ENCODE measurements at regions not wholly inside any gene's neighbourhood (a gene's known extent, or its start where the extent isn't known, plus 50 kb on each side); places are given as distances from the start of the nearest gene placed in this dataset.

DNA sequence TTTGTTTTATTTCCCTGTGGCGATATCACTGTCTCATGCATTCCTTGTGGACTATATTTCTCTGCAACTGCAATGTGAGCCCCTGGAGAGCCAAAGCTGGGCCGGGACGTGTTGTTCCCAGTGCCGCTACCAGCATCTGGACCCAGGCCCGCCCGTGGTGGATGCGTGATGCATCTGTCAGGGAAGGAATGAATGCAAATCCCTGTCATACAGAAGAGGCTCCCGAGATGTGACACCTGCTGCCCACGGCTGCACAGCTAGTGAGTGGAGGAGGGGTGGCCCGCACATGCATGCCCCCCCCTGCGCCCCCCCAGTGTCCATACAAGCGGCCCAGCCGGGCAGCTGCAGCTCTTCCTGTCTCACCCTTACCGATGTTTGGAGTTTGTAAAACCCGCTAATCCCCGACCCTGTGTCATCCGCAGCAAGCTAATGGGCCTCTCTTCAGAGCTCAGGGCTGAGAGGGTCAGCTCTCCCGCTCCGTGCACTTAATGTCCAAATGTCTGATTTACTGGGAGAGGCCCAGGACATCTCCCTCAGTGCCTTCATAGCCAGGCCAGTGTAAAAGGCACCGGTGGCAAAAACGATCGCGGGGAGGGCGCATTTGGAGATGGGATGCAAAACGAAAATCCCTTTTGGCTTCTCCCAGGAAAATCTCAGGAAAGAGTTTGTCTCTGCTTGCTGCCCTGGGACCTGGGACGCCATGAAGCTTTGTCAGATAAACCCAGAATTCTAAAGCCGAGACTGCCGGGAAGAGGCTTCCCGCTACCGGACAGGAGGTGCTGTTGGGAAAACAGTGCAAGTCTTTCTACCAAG, 91.8 kb downstream of the FOXL1 start:
- TF ChIP-seq GATA1 (IDR thresholded peaks at IDR 0.05; ENCODE audit: low read depth, low read length) (no peak), POLR2A (IDR thresholded peaks at IDR 0.05; ENCODE audit: low read length) (no peak)

DNA sequence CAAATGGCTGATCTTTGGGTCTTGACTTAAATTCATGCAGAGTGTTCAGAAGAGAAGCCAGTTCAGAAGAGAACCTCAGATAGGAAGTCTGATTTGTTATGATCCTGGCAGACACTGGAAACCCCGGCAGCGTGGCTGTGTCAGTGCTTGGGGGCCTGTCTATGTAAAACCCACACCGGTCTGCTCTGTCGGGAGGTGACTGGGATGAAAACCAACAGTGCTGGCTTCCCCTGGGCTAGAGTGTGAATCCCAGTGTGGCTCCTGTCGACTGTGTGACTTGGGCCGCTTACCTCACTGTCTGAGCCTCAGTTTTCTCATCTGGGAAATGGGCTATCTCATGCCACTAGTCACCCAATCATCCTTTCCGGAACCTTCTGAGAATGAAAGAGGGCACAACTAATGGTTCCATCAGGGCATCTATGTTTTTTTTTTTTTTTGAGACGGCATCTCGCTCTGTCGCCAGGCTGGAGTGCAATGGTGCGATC, 92.4 kb downstream of the FOXL1 start:
- DNase-seq = no peak
- TF ChIP-seq GATA1 (IDR thresholded peaks at IDR 0.05; ENCODE audit: low read depth, low read length) (no peak), POLR2A (IDR thresholded peaks at IDR 0.05; ENCODE audit: low read length) (no peak)

More for the DNA sequence above, 91.8 kb downstream of the FOXL1 start:
- no peak for DNase-seq

- DNase-seq = no peak
- no peak for TF ChIP-seq POLR2A (IDR thresholded peaks at IDR 0.05; ENCODE audit: low read length)
- no peak for TF ChIP-seq GATA1 (IDR thresholded peaks at IDR 0.05; ENCODE audit: low read depth, low read length)
Measured at GRCh38 chr16:86671486-86672178, 93.3 kb downstream of the FOXL1 start.

DNA sequence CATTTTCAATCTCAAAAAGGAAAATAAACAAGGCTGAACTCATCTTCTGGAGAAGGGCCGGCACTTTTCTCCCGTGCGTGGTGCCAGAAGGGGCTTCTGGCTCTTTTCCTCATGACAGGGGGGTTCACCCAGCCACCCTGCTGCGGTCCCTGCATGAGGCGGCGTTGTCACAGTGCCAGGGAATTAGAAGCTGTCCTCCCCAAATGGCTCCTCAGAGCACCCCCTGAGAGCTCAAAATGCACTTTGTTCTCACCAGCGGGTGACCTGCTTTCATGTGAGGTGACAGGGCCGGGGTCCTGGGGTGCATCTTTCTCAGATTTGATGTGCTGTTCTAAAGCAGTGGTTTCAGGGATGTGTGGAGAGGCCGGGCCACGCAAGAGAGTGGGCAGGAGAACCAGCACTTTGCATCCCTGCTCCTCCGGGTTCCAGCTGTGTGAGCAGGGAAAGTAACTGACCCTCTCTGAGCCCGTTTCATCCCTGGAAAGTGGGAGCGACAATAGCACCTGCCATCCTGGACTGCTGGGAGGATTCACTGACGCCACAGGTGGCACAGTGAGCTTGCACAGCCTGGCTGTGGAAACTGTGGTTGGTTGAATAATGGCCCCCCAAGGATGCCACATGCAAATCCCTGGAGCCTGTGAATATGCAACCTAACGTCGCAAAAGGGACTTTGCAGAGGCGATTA, 94.0 kb downstream of the FOXL1 start:
- no peak for DNase-seq
- no peak for TF ChIP-seq GATA1 (IDR thresholded peaks at IDR 0.05; ENCODE audit: low read depth, low read length)
- TF ChIP-seq POLR2A (IDR thresholded peaks at IDR 0.05; ENCODE audit: low read length) = no peak

- DNase-seq = no peak
- TF ChIP-seq POLR2A (IDR thresholded peaks at IDR 0.05; ENCODE audit: low read length) = no peak
- TF ChIP-seq GATA1 (IDR thresholded peaks at IDR 0.05; ENCODE audit: low read depth, low read length) = no peak
Measured at GRCh38 chr16:86673090-86673955, 95.0 kb downstream of the FOXL1 start.

DNA sequence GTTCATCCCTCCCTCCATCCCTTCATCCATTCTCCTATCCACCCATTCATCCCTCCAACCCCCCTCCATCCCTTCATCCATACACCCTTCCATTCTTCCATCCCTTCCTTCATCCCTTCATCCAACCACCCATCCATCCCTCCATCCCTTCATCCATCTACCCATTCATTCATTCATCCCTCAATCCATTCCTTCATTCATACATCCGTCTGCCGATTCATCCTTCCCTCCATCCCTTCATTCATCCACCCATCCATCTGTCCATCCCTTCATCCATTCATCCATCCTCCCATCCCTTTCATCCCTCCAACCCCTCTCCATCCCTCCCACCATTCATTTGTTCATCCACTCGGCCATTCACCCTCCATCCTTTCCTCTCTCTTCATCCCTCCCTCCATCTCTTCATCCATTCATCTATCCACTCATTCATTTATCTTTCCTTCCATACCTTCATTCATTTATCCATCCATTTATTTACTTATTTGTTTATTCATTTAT, 95.7 kb downstream of the FOXL1 start:
- TF ChIP-seq GATA1 (IDR thresholded peaks at IDR 0.05; ENCODE audit: low read depth, low read length) (no peak), POLR2A (IDR thresholded peaks at IDR 0.05; ENCODE audit: low read length) (no peak)
- DNase-seq = no peak

DNA sequence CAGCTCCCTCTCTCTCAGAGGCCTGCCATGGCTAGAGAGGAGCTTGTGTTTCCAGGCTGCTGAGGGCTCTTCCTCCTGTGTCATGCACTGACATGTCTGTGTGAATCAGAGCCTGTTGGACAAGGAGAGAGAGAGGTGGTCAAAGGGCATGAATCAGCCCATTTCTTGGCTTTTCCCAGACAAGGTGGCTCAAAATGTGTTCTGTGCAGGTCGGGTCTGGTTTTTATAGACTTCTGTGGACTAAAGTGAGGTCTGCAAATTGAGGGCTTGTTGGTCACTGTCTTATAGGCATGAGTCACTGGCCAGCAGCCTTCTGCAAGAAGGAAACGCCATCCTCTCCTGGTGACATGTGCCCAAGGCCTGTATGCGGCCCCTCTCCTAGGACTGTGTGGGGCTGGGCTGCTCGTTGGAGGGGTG, 97.9 kb downstream of the FOXL1 start:
- no peak for DNase-seq
- no peak for TF ChIP-seq POLR2A (IDR thresholded peaks at IDR 0.05; ENCODE audit: low read length)
- no peak for TF ChIP-seq GATA1 (IDR thresholded peaks at IDR 0.05; ENCODE audit: low read depth, low read length)

- DNase-seq = no peak
- TF ChIP-seq GATA1 (IDR thresholded peaks at IDR 0.05; ENCODE audit: low read depth, low read length) = no peak
- no peak for TF ChIP-seq POLR2A (IDR thresholded peaks at IDR 0.05; ENCODE audit: low read length)
Measured at GRCh38 chr16:86679490-86679889, 101.1 kb downstream of the FOXL1 start.

- TF ChIP-seq GATA1 (IDR thresholded peaks at IDR 0.05; ENCODE audit: low read depth, low read length) (no peak), POLR2A (IDR thresholded peaks at IDR 0.05; ENCODE audit: low read length) (no peak)
- no peak for DNase-seq
Measured at GRCh38 chr16:86680162-86680561, 101.8 kb downstream of the FOXL1 start.

GRCh38 chr16:86680661-86681030, 102.3 kb downstream of the FOXL1 start:
- TF ChIP-seq GATA1 (IDR thresholded peaks at IDR 0.05; ENCODE audit: low read depth, low read length) (no peak), POLR2A (IDR thresholded peaks at IDR 0.05; ENCODE audit: low read length) (no peak)
- no peak for DNase-seq

DNA sequence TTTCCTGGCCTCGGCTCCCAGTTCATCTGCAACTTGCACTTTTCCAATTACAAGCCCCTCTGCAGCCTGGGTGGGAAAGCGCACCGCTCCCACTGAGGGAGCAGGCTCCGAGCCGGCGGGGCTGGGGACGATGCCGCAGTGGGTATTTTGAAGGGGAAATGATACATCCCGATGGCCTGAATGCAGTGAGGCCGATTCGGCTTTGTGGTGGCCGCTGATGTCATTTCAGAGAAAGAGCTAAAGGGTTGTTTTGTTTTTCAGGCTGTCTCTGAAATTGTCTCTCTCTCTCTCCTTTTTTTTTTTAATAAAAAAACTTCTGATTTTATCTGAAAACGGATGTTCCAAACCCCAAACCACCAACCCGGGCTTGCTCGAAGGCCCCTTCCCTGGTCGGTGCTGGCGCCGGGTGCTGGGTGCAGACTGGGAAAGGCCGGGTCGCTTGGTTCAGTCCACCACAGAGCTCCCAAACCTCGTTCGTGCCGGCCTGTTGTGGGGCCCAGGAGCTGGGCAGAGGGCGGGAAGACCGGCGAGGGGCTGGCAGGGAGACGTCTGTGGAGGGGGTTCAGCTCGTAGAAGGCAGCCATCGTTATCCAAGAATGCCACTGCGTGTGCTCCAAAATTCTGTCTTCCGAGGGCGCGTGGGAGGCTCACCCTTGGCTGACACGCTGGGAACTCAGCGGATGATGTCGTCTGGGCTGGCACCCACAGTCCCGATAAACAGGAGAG, 102.8 kb downstream of the FOXL1 start:
- TF ChIP-seq GATA1 (IDR thresholded peaks at IDR 0.05; ENCODE audit: low read depth, low read length) = no peak
- TF ChIP-seq POLR2A (IDR thresholded peaks at IDR 0.05; ENCODE audit: low read length) = no peak
- no peak for DNase-seq

DNA sequence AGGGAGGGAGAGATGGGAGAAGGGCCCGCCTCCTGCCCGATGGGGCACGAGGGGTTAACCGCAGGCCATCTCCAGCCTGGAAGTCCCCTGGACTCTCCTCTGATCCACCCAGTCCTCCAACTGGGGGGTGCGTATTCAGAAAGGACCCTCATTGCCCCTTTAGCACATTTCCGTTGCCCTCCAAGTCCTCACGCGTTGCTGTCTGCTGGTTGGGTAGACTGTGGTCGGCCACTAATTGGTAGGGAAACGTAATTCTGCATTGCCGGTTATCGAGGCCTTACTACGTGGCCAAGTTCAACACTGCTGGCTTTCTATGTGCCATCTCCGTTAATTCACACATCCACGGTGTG, 103.4 kb downstream of the FOXL1 start:
- no peak for TF ChIP-seq POLR2A (IDR thresholded peaks at IDR 0.05; ENCODE audit: low read length)
- TF ChIP-seq GATA1 (IDR thresholded peaks at IDR 0.05; ENCODE audit: low read depth, low read length) = no peak
- no peak for DNase-seq

Measured in erythroblast (primary cell).